ENCODE measurements at regions not wholly inside any gene's neighbourhood (a gene's known extent, or its start where the extent isn't known, plus 50 kb on each side); places are given as distances from the start of the nearest gene placed in this dataset.
"Not testable (repeated sequence)": the region's sequence is repeated elsewhere in the genome, so short reads cannot be mapped to it uniquely, and the experiment has no call there.

DNA sequence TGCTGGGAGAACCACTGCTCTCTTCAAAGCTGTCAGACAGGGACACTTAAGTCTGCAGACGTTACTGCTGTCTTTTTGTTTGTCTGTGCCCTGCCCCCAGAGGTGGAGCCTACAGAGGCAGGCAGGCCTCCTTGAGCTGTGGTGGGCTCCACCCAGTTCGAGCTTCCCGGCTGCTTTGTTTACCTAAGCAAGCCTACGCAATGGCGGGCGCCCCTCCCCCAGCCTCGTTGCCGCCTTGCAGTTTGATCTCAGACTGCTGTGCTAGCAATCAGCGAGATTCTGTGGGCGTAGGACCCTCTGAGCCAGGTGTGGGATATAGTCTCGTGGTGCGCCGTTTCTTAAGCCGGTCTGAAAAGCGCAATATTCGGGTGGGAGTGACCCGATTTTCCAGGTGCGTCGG is 242.6 kb upstream of the DEPDC1 start:
- TF ChIP-seq, protein P1, sequence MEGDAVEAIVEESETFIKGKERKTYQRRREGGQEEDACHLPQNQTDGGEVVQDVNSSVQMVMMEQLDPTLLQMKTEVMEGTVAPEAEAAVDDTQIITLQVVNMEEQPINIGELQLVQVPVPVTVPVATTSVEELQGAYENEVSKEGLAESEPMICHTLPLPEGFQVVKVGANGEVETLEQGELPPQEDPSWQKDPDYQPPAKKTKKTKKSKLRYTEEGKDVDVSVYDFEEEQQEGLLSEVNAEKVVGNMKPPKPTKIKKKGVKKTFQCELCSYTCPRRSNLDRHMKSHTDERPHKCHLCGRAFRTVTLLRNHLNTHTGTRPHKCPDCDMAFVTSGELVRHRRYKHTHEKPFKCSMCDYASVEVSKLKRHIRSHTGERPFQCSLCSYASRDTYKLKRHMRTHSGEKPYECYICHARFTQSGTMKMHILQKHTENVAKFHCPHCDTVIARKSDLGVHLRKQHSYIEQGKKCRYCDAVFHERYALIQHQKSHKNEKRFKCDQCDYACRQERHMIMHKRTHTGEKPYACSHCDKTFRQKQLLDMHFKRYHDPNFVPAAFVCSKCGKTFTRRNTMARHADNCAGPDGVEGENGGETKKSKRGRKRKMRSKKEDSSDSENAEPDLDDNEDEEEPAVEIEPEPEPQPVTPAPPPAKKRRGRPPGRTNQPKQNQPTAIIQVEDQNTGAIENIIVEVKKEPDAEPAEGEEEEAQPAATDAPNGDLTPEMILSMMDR (IDR thresholded peaks at IDR 0.05 in 4 of 5, conservative IDR thresholded peaks at IDR 0.05 in 1 of 5): not testable (repeated sequence)
- not testable (repeated sequence) for TF ChIP-seq POLR2A (IDR thresholded peaks at IDR 0.05)

All from gastrocnemius medialis (tissue), 4 donors.